IPS-NIHi7 (cell line): ENCODE measurements at regions not wholly inside any gene's neighbourhood (a gene's known extent, or its start where the extent isn't known, plus 50 kb on each side); places are given as distances from the start of the nearest gene placed in this dataset.

Experiments
- DNase-seq: peaks from one replicate; pipeline ENCODE4 v3.0.0; 2012; ENCODE audit warnings: mixed read lengths; ENCODE audit errors: extremely low spot score

GRCh38 chr21:41593051-41593759, 85.2 kb upstream of the TMPRSS2 start:
- DNase-seq, result no peak

GRCh38 chr21:41589620-41590175, 81.7 kb upstream of the TMPRSS2 start:
- no peak for DNase-seq

- DNase-seq, result no peak
These were observed 81.2 kb upstream of the TMPRSS2 start for GRCh38 chr21:41589131-41589530.

- DNase-seq, result no peak
These were observed 77.4 kb upstream of the TMPRSS2 start for GRCh38 chr21:41585199-41585994.

GRCh38 chr21:41584603-41585176, 76.7 kb upstream of the TMPRSS2 start:
- no peak for DNase-seq

GRCh38 chr21:41583274-41583790, 75.4 kb upstream of the TMPRSS2 start:
- peak; percentile 44 for DNase-seq

- no peak for DNase-seq
These were observed 74.9 kb upstream of the TMPRSS2 start for GRCh38 chr21:41582866-41583265.

- no peak for DNase-seq
These were observed 74.4 kb upstream of the TMPRSS2 start for GRCh38 chr21:41582298-41582840.

- no peak for DNase-seq
These were observed 73.8 kb upstream of the TMPRSS2 start for GRCh38 chr21:41581592-41582228.

- no peak for DNase-seq
These were observed 73.0 kb upstream of the TMPRSS2 start for GRCh38 chr21:41580758-41581554.

GRCh38 chr21:41579692-41580091, 71.7 kb upstream of the TMPRSS2 start:
- DNase-seq, result no peak

- DNase-seq, result no peak
These were observed 70.8 kb upstream of the TMPRSS2 start for GRCh38 chr21:41578716-41579115.

GRCh38 chr21:41578083-41578482, 70.1 kb upstream of the TMPRSS2 start:
- DNase-seq, result no peak

- no peak for DNase-seq
These were observed 68.2 kb upstream of the TMPRSS2 start for GRCh38 chr21:41576013-41576615.

GRCh38 chr21:41573902-41574690, 66.1 kb upstream of the TMPRSS2 start:
- DNase-seq, result no peak

- DNase-seq, result no peak
These were observed 64.1 kb upstream of the TMPRSS2 start for GRCh38 chr21:41571938-41572510.

GRCh38 chr21:41570791-41571355, 62.9 kb upstream of the TMPRSS2 start:
- DNase-seq, result no peak

- DNase-seq, result no peak
These were observed 60.8 kb upstream of the TMPRSS2 start for GRCh38 chr21:41568606-41569385.
